ENCODE measurements at regions not wholly inside any gene's neighbourhood (a gene's known extent, or its start where the extent isn't known, plus 50 kb on each side); places are given as distances from the start of the nearest gene placed in this dataset.
"Not testable (repeated sequence)": the region's sequence is repeated elsewhere in the genome, so short reads cannot be mapped to it uniquely, and the experiment has no call there.

- DNase-seq (ENCODE audit: low read depth): no peak
- TF ChIP-seq POLR2A (IDR thresholded peaks at IDR 0.05; ENCODE audit: extremely low read depth, insufficient read length): no peak
- TF ChIP-seq, protein P1, sequence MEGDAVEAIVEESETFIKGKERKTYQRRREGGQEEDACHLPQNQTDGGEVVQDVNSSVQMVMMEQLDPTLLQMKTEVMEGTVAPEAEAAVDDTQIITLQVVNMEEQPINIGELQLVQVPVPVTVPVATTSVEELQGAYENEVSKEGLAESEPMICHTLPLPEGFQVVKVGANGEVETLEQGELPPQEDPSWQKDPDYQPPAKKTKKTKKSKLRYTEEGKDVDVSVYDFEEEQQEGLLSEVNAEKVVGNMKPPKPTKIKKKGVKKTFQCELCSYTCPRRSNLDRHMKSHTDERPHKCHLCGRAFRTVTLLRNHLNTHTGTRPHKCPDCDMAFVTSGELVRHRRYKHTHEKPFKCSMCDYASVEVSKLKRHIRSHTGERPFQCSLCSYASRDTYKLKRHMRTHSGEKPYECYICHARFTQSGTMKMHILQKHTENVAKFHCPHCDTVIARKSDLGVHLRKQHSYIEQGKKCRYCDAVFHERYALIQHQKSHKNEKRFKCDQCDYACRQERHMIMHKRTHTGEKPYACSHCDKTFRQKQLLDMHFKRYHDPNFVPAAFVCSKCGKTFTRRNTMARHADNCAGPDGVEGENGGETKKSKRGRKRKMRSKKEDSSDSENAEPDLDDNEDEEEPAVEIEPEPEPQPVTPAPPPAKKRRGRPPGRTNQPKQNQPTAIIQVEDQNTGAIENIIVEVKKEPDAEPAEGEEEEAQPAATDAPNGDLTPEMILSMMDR (IDR thresholded peaks at IDR 0.05; ENCODE audit: low read depth, low read length): no peak
- no peak for TF ChIP-seq MAX (IDR thresholded peaks at IDR 0.05; ENCODE audit: low read depth, low read length)
- TF ChIP-seq MYC (IDR thresholded peaks at IDR 0.05; ENCODE audit: low read depth, low read length): no peak
- H3K4me3 ChIP-seq (ENCODE audit: low read depth, low read length): no peak overlapping the region
These were observed 241.3 kb upstream of the SFRP2 start for GRCh38 chr4:154030152-154030551.

DNA sequence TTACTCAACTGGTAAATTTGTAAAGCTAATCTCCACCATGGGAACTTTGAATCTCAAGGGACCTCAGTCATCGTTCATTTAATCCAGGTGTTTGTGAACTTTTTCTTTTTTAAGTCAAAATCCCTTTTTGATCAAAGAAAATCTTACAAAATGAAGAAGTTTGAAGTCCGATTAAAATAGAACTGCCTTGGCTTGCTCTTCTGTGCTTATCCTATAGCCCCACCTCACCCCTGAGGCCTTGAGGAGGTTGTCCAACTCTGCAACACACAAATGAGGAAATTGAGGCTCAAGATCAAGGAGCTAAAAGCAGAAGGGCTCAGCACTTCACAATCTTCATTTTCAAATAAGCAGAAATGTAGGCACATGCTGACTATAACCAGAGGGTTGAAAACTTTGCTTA is 240.3 kb upstream of the SFRP2 start:
- TF ChIP-seq MYC (IDR thresholded peaks at IDR 0.05; ENCODE audit: low read depth, low read length): no peak
- TF ChIP-seq, protein P1 (IDR thresholded peaks at IDR 0.05; ENCODE audit: low read depth, low read length): no peak
- no peak for TF ChIP-seq POLR2A (IDR thresholded peaks at IDR 0.05; ENCODE audit: extremely low read depth, insufficient read length)
- TF ChIP-seq MAX (IDR thresholded peaks at IDR 0.05; ENCODE audit: low read depth, low read length): no peak
- no peak for DNase-seq (ENCODE audit: low read depth)
- H3K4me3 ChIP-seq (ENCODE audit: low read depth, low read length): no peak overlapping the region

GRCh38 chr4:154025110-154025509 is 236.2 kb upstream of the SFRP2 start:
- TF ChIP-seq MYC (IDR thresholded peaks at IDR 0.05; ENCODE audit: low read depth, low read length) (no peak), MAX (IDR thresholded peaks at IDR 0.05; ENCODE audit: low read depth, low read length) (no peak)
- TF ChIP-seq, protein P1 (IDR thresholded peaks at IDR 0.05; ENCODE audit: low read depth, low read length): no peak
- no peak overlapping the region for H3K4me3 ChIP-seq (ENCODE audit: low read depth, low read length)
- no peak for DNase-seq (ENCODE audit: low read depth)

GRCh38 chr4:154024097-154024694 is 235.3 kb upstream of the SFRP2 start:
- TF ChIP-seq POLR2A (IDR thresholded peaks at IDR 0.05; ENCODE audit: extremely low read depth, insufficient read length) (no peak), MYC (IDR thresholded peaks at IDR 0.05; ENCODE audit: low read depth, low read length) (no peak)
- TF ChIP-seq, protein P1 (IDR thresholded peaks at IDR 0.05; ENCODE audit: low read depth, low read length): peak; percentile 26
- no peak overlapping the region for H3K4me3 ChIP-seq (ENCODE audit: low read depth, low read length)
- peak; percentile 25 for DNase-seq (ENCODE audit: low read depth)

- not testable (repeated sequence) for H3K4me3 ChIP-seq (ENCODE audit: low read depth, low read length); DNase-seq (ENCODE audit: low read depth)
These were observed 234.8 kb upstream of the SFRP2 start for GRCh38 chr4:154023671-154024070.

GRCh38 chr4:154019811-154020210 is 230.9 kb upstream of the SFRP2 start:
- TF ChIP-seq, protein P1 (IDR thresholded peaks at IDR 0.05; ENCODE audit: low read depth, low read length): no peak
- DNase-seq (ENCODE audit: low read depth): no peak
- H3K4me3 ChIP-seq (ENCODE audit: low read depth, low read length): no peak overlapping the region

All from NB4 (cell line).